ENCODE measurements at regions not wholly inside any gene's neighbourhood (a gene's known extent, or its start where the extent isn't known, plus 50 kb on each side); places are given as distances from the start of the nearest gene placed in this dataset.

DNA sequence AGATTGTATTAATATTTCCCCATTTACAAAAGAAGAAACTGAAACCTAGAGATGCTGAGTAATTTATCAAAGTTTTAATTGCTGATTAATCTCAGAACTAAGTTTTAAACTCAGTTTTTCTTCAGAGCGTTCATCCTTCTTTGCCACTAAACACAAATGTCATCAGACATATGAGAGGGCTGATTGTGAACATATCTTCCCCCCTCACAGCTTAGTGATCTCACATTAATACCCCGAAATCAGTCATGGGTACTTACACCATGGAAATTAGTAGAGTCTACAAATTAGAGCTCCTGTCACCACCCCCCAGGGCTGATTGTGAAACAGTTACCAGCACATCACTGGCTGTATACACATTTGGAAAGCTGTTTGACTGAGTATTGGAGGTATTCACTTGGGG, 189.3 kb upstream of the SGO1 start:
- TF ChIP-seq, protein P1, sequence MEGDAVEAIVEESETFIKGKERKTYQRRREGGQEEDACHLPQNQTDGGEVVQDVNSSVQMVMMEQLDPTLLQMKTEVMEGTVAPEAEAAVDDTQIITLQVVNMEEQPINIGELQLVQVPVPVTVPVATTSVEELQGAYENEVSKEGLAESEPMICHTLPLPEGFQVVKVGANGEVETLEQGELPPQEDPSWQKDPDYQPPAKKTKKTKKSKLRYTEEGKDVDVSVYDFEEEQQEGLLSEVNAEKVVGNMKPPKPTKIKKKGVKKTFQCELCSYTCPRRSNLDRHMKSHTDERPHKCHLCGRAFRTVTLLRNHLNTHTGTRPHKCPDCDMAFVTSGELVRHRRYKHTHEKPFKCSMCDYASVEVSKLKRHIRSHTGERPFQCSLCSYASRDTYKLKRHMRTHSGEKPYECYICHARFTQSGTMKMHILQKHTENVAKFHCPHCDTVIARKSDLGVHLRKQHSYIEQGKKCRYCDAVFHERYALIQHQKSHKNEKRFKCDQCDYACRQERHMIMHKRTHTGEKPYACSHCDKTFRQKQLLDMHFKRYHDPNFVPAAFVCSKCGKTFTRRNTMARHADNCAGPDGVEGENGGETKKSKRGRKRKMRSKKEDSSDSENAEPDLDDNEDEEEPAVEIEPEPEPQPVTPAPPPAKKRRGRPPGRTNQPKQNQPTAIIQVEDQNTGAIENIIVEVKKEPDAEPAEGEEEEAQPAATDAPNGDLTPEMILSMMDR (IDR thresholded peaks at IDR 0.05), result no peak
- TF ChIP-seq POLR2A (IDR thresholded peaks at IDR 0.05), result no peak
